Astrocyte (in vitro differentiated cells and primary cell): ENCODE measurements at regions not wholly inside any gene's neighbourhood (a gene's known extent, or its start where the extent isn't known, plus 50 kb on each side); places are given as distances from the start of the nearest gene placed in this dataset.

ENCODE experiments used
- DNase-seq: peaks from one replicate; pipeline ENCODE4 v3.0.0-alpha.2; 2010; ENCODE audit warnings: low read depth
- FAIRE-seq: peaks from 2 replicates; lab custom pipeline; 2011; peaks lifted over from hg19 to GRCh38; lab: Jason Lieb, UNC
- H2AFZ ChIP-seq: 2 replicates; pipeline ENCODE4 v1.6.0; 2012; ENCODE audit warnings: low read depth, low read length, inconsistent platforms
- H3K27ac ChIP-seq: 2 replicates; pipeline ENCODE4 v1.5.1; 2011; ENCODE audit warnings: low read depth, low read length, inconsistent platforms
- H3K27me3 ChIP-seq: 2 replicates; pipeline ENCODE4 v1.6.0; 2011; ENCODE audit warnings: low read length, inconsistent platforms; ENCODE audit not compliant: insufficient read depth
- H3K36me3 ChIP-seq: 2 replicates; pipeline ENCODE4 v1.5.1; 2011; ENCODE audit warnings: low read length, inconsistent platforms; ENCODE audit not compliant: insufficient read depth
- H3K4me1 ChIP-seq: 2 replicates; pipeline ENCODE4 v1.5.1; 2011; ENCODE audit warnings: low read length, inconsistent platforms; ENCODE audit not compliant: insufficient read depth
- H3K4me2 ChIP-seq: 2 replicates; pipeline ENCODE4 v1.6.0; 2012; ENCODE audit warnings: low read length, inconsistent platforms
- H3K4me3 ChIP-seq: 2 replicates; pipeline ENCODE4 v1.5.1; 2011; ENCODE audit warnings: low read depth, mild to moderate bottlenecking, low read length, inconsistent platforms; ENCODE audit not compliant: insufficient read depth
- H3K79me2 ChIP-seq: 2 replicates; pipeline ENCODE4 v1.6.0; 2012; ENCODE audit warnings: mild to moderate bottlenecking, low read length, inconsistent platforms; ENCODE audit not compliant: insufficient read depth
- H3K9ac ChIP-seq: 2 replicates; pipeline ENCODE4 v1.6.0; 2012; ENCODE audit warnings: mild to moderate bottlenecking, low read length, inconsistent platforms
- H3K9me3 ChIP-seq: 2 replicates; pipeline ENCODE4 v1.5.1; 2012; ENCODE audit warnings: low read depth, mild to moderate bottlenecking, low read length, inconsistent platforms; ENCODE audit not compliant: insufficient read depth
- H4K20me1 ChIP-seq: 2 replicates; pipeline ENCODE4 v1.6.0; 2012; ENCODE audit warnings: low read length, inconsistent platforms; ENCODE audit not compliant: insufficient read depth
- H3K27ac Mint-ChIP-seq: one replicate; pipeline ENCODE4 v1.8.0; 2021; ENCODE audit warnings: mild to moderate bottlenecking, mixed read lengths; ENCODE audit not compliant: unreplicated experiment
- H3K27me3 Mint-ChIP-seq: one replicate; pipeline ENCODE4 v1.8.0; 2021; ENCODE audit warnings: low read depth, mixed read lengths; ENCODE audit not compliant: unreplicated experiment
- H3K36me3 Mint-ChIP-seq: one replicate; pipeline ENCODE4 v1.8.0; 2021; ENCODE audit warnings: low read depth, mixed read lengths; ENCODE audit not compliant: unreplicated experiment
- H3K4me1 Mint-ChIP-seq: one replicate; pipeline ENCODE4 v1.8.0; 2021; ENCODE audit warnings: low read depth, mixed read lengths; ENCODE audit not compliant: unreplicated experiment
- H3K4me3 Mint-ChIP-seq: one replicate; pipeline ENCODE4 v1.8.0; 2021; ENCODE audit warnings: mild to moderate bottlenecking, moderate library complexity, mixed read lengths; ENCODE audit not compliant: unreplicated experiment
- H3K9me3 Mint-ChIP-seq: one replicate; pipeline ENCODE4 v1.8.0; 2021; ENCODE audit warnings: mild to moderate bottlenecking, mixed read lengths; ENCODE audit not compliant: unreplicated experiment
- EZH2 ChIP-seq: IDR thresholded peaks from 2 replicates; pipeline ENCODE4 v1.6.1; 2012; ENCODE audit warnings: mild to moderate bottlenecking, low read length, inconsistent platforms; ENCODE audit not compliant: insufficient read depth
- TF ChIP-seq, protein P1 (sequence below): IDR thresholded peaks from 2 replicates; pipeline ENCODE4 v1.5.1; 2011; ENCODE audit warnings: low read depth, mild to moderate bottlenecking, inconsistent platforms, low read length, moderate library complexity; ENCODE audit not compliant: insufficient read depth

DNA sequence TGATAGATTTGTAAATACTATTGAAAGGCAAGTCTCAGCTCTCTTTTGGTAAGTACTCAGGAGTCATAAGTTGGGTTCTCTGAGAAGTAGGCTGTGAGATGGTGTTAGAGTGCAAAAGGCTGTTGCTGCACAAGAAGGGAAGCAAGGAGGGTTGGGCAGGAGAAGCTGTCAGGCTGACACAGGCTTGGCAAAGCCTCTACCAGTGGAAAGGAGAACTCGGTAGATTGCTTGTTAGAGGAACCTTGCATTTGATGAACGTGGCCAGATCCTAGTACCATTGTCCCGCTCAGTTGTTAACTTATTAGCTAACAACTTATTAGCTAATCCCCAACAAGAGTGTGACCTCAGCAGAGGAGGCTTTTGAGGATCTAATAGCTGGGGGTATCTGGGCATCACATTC lies 449.3 kb upstream of the BOD1L1 start:
- DNase-seq (no peak), FAIRE-seq (no peak)
- Histone ChIP-seq H3K79me2 (no peaks in the 10 kb centered on the region), H3K9ac (no peak overlapping the region), H2AFZ (no peak overlapping the region), H3K9me3 (peaks cover 7% of the 10 kb centered on the region), H3K4me3 (no peak overlapping the region), H3K27me3 (no peaks in the 10 kb centered on the region), H3K27ac (no peak overlapping the region), H3K4me2 (no peak overlapping the region), H3K4me1 (no peaks in the 10 kb centered on the region), H4K20me1 (no peaks in the 10 kb centered on the region), H3K36me3 (no peaks in the 10 kb centered on the region)
- Mint-ChIP-seq H3K4me1 (no peaks in the 10 kb centered on the region), H3K4me3 (no peak overlapping the region), H3K9me3 (peaks cover 7% of the 10 kb centered on the region), H3K27me3 (peaks cover 3% of the 10 kb centered on the region), H3K36me3 (no peaks in the 10 kb centered on the region), H3K27ac (no peak overlapping the region)
- no peak for TF ChIP-seq EZH2
- TF ChIP-seq, protein P1, sequence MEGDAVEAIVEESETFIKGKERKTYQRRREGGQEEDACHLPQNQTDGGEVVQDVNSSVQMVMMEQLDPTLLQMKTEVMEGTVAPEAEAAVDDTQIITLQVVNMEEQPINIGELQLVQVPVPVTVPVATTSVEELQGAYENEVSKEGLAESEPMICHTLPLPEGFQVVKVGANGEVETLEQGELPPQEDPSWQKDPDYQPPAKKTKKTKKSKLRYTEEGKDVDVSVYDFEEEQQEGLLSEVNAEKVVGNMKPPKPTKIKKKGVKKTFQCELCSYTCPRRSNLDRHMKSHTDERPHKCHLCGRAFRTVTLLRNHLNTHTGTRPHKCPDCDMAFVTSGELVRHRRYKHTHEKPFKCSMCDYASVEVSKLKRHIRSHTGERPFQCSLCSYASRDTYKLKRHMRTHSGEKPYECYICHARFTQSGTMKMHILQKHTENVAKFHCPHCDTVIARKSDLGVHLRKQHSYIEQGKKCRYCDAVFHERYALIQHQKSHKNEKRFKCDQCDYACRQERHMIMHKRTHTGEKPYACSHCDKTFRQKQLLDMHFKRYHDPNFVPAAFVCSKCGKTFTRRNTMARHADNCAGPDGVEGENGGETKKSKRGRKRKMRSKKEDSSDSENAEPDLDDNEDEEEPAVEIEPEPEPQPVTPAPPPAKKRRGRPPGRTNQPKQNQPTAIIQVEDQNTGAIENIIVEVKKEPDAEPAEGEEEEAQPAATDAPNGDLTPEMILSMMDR: no peak

GRCh38 chr4:14078326-14078725 lies 450.8 kb upstream of the BOD1L1 start:
- H4K20me1 ChIP-seq: no peaks in the 10 kb centered on the region
- Mint-ChIP-seq H3K27ac (no peak overlapping the region), H3K4me1 (no peaks in the 10 kb centered on the region), H3K27me3 (peaks cover 3% of the 10 kb centered on the region), H3K9me3 (no peaks in the 10 kb centered on the region), H3K36me3 (no peaks in the 10 kb centered on the region), H3K4me3 (no peak overlapping the region)
- no peak overlapping the region for H3K27ac ChIP-seq
- H3K79me2 ChIP-seq: no peaks in the 10 kb centered on the region
- no peaks in the 10 kb centered on the region for H3K4me1 ChIP-seq
- no peaks in the 10 kb centered on the region for H3K36me3 ChIP-seq
- no peaks in the 10 kb centered on the region for H3K9me3 ChIP-seq
- FAIRE-seq: peak; percentile 32
- no peak overlapping the region for H3K4me3 ChIP-seq
- no peaks in the 10 kb centered on the region for H3K27me3 ChIP-seq
- H3K9ac ChIP-seq: no peak overlapping the region
- peak; percentile 10 for DNase-seq
- H2AFZ ChIP-seq: no peak overlapping the region
- TF ChIP-seq, protein P1: no peak
- no peak for TF ChIP-seq EZH2
- no peak overlapping the region for H3K4me2 ChIP-seq

DNA sequence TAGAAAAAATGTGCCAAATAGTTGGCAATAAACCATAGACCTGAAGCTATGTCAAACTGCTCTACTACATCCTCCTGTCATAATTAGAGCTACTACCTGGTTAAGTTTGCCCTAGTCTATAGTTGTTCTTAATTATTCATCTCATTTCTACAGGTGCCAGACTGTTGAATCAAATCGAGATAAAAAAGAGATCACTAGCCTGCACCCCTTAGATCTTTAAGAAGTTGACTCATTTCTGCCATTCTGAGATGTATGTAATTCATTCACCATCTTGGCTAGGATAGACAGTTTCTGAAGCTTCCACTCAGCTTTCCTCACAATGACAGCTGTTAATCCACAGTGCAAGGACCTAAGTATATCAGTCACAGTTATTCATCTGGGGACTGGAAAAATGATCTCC lies 452.1 kb upstream of the BOD1L1 start:
- Mint-ChIP-seq H3K27me3 (peaks cover 3% of the 10 kb centered on the region), H3K36me3 (no peaks in the 10 kb centered on the region), H3K27ac (no peak overlapping the region), H3K9me3 (no peaks in the 10 kb centered on the region), H3K4me1 (no peaks in the 10 kb centered on the region), H3K4me3 (no peak overlapping the region)
- Histone ChIP-seq H3K79me2 (no peaks in the 10 kb centered on the region), H2AFZ (no peak overlapping the region), H3K27me3 (no peaks in the 10 kb centered on the region), H3K4me1 (no peaks in the 10 kb centered on the region), H3K27ac (no peak overlapping the region), H3K36me3 (no peaks in the 10 kb centered on the region), H3K4me3 (no peak overlapping the region), H4K20me1 (no peaks in the 10 kb centered on the region), H3K9ac (no peak overlapping the region), H3K9me3 (no peaks in the 10 kb centered on the region), H3K4me2 (no peak overlapping the region)
- no peak for TF ChIP-seq EZH2
- TF ChIP-seq, protein P1: no peak
- no peak for DNase-seq
- FAIRE-seq: no peak
